ENCODE measurements at regions not wholly inside any gene's neighbourhood (a gene's known extent, or its start where the extent isn't known, plus 50 kb on each side); places are given as distances from the start of the nearest gene placed in this dataset.

DNA sequence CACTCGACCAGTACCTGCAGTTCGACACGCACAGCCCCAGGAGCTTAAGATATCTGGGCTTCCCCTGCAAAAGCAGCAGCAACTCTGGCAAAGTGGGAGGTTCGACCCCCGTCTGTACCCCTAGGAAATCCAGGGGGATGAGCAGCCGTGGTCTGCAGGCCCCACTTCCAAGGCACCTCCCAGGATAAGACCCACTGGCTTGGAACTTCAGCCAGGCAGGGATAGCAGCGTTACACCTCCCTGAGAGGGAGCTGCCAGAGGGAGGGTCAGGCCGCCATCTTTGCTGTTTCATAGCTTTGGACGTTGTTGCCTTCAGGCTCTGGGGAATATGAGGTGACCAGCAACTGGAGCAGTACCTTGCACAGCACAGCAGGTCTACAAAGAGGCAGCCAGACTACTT, 351.1 kb downstream of the SOX11 start:
- no peak overlapping the region for H3K4me3 ChIP-seq (ENCODE audit: low read depth, low read length)
- DNase-seq (ENCODE audit: low read depth), result no peak
- TF ChIP-seq, protein P1, sequence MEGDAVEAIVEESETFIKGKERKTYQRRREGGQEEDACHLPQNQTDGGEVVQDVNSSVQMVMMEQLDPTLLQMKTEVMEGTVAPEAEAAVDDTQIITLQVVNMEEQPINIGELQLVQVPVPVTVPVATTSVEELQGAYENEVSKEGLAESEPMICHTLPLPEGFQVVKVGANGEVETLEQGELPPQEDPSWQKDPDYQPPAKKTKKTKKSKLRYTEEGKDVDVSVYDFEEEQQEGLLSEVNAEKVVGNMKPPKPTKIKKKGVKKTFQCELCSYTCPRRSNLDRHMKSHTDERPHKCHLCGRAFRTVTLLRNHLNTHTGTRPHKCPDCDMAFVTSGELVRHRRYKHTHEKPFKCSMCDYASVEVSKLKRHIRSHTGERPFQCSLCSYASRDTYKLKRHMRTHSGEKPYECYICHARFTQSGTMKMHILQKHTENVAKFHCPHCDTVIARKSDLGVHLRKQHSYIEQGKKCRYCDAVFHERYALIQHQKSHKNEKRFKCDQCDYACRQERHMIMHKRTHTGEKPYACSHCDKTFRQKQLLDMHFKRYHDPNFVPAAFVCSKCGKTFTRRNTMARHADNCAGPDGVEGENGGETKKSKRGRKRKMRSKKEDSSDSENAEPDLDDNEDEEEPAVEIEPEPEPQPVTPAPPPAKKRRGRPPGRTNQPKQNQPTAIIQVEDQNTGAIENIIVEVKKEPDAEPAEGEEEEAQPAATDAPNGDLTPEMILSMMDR (IDR thresholded peaks at IDR 0.05; ENCODE audit: low read depth, low read length, missing control alignments), result no peak

DNA sequence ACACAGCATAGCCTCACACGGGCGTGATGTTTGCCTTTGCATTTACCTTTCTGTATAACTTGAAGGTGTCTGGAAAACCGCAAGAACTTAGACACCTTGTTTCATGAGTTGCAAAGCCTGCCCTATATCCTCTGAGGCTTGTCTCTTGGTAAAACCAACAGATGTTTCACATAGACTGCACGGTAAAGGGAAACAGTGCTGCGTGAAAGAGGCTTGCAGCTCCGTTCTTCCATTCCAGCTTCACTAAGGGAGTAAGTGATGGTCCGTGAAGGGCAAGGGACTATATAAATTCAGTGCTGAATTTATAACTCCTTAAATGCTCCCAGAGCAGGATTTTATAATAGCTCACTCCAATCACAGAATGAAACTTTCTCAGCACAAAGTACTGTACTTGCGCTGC, 360.5 kb downstream of the SOX11 start:
- TF ChIP-seq, protein P1 (IDR thresholded peaks at IDR 0.05; ENCODE audit: low read depth, low read length, missing control alignments), result no peak
- H3K4me3 ChIP-seq (ENCODE audit: low read depth, low read length), result no peak overlapping the region
- no peak for DNase-seq (ENCODE audit: low read depth)

DNA sequence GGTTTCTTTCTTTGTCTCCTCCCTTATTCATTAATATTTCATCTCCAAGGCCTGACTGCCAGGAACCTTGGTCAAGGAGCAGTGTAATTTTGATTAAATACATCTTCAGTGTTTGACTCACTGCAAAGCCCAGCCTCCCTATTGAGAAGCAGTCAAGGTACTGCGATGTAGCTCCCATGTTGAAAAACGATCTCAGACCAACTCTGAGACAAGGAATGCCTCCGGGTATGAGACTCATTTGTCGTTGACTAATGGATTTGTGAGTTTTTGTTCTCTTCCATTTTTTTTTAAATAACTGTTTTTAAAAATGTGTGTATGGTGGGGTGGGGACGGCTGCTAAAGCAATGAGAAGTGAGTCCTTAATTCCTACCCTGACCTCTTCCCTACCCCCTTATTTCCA, 361.6 kb downstream of the SOX11 start:
- no peak for DNase-seq (ENCODE audit: low read depth)
- no peak overlapping the region for H3K4me3 ChIP-seq (ENCODE audit: low read depth, low read length)
- TF ChIP-seq, protein P1 (IDR thresholded peaks at IDR 0.05; ENCODE audit: low read depth, low read length, missing control alignments), result no peak

DNA sequence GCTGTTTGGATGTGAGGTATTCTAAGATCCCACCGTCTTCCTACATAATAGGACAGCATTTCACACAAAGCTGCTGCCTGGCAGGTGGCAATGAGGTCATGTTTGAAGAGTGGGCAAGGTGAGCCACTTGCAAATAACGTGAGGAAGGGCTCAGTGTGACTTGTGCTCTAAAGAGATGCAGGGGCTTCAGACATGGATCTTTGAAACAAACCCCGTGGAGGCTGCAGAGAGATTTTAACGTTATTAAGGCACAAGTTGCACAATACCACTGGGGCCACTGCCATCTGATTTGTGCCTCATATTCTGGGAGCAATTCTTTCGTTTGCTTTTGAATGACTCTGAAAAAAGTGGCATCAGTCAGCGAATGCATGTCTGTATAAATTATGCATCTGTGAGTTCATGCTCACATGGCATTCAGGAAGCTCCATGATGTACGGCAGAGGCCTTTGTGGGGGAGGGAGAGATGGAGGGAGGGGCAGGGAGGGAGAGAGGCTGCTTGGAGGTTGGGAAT, 362.0 kb downstream of the SOX11 start:
- DNase-seq (ENCODE audit: low read depth), result no peak
- no peak overlapping the region for H3K4me3 ChIP-seq (ENCODE audit: low read depth, low read length)
- TF ChIP-seq, protein P1 (IDR thresholded peaks at IDR 0.05; ENCODE audit: low read depth, low read length, missing control alignments), result no peak

DNA sequence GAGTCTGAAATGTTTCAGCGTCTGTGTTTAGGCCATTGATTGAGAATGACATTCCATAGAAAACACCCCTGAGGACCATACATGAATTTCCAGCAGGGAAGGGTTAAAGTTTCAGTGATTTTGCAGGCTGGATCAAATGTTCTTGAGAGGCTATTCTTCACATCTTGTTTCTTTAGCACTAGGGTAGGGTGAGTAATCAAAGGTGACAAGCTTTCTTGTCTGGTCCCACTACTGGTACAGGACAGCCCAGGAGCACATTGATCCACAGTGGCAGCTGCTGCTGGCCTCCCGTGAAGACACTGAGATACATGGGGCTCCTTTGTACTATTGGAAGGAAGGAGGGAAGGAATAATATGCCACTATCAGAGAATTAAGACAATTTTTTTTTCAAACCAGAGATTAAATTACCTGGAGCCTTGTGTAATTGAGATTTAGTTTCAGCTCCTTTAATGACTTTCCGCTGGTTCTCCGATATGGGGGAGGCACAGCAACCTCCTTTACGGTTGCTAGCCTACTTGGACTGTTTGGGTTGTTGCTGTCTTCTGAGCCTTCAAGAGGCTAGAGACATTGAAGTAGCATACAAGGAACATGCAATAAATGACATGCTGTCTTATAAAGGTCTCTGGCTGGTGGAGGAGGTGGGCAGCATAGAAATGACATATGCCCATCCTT, 368.9 kb downstream of the SOX11 start:
- DNase-seq (ENCODE audit: low read depth), result no peak
- H3K4me3 ChIP-seq (ENCODE audit: low read depth, low read length), result no peak overlapping the region
- TF ChIP-seq, protein P1 (IDR thresholded peaks at IDR 0.05; ENCODE audit: low read depth, low read length, missing control alignments), result no peak

DNA sequence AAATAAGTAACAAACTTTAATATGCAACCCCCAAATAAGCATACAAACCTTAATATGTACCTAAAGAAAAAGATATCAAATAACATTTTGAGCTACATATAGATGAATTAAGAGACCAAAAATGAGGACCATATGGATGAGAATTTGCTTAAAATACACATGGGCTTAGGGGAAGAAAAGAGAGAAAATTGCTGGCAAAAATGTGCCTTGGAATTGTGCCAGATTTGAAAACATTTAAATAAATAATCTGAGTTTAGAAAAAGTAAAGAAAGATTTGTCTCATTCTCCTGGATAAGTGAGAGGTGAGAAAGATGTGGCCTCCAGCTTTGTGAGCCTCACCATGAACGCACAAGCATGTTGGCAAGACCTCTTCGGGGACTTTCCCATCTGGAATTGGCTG, 372.6 kb downstream of the SOX11 start:
- DNase-seq (ENCODE audit: low read depth), result no peak
- TF ChIP-seq, protein P1 (IDR thresholded peaks at IDR 0.05; ENCODE audit: low read depth, low read length, missing control alignments), result no peak
- no peak overlapping the region for H3K4me3 ChIP-seq (ENCODE audit: low read depth, low read length)

DNA sequence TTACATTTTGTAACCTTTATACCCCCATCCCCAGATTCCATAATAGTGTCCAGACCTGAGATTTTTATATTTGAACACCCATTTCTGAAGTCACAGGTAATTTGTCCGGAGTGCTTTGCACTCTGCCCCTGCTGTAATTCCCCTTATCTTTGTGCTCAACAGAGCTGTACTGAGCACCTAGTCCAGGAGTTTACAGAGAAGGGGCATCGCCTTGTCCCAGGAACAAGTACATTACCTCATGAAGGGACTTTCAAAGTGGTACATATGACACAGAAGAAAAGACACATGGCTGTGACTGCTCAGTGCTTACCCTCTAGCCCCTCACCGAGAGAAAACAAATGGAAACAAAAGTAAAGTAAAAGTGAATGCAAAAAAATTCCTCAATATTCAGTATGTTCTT, 373.5 kb downstream of the SOX11 start:
- TF ChIP-seq, protein P1 (IDR thresholded peaks at IDR 0.05; ENCODE audit: low read depth, low read length, missing control alignments), result no peak
- no peak overlapping the region for H3K4me3 ChIP-seq (ENCODE audit: low read depth, low read length)
- no peak for DNase-seq (ENCODE audit: low read depth)

Data from GM12864 (cell line).